Suprapubic skin (tissue), 4 donors: ENCODE measurements at regions not wholly inside any gene's neighbourhood (a gene's known extent, or its start where the extent isn't known, plus 50 kb on each side); places are given as distances from the start of the nearest gene placed in this dataset.

Experiments
- EP300 ChIP-seq: sonication (generic); formaldehyde crosslinking; IDR thresholded peaks from one replicate; pipeline ENCODE4 v1.6.1; 2017; ENCODE audit warnings: antibody characterized with exemption
- POLR2A ChIP-seq, 2 donors: fragments of 450-650 bp; IDR thresholded peaks; one replicate each; pipeline ENCODE4 v1.6.1; 2017; ENCODE audit warnings: antibody characterized with exemption in 2 of 2, mild to moderate bottlenecking in 2 of 2, moderate library complexity in 2 of 2
- POLR2AphosphoS5 ChIP-seq, 3 donors: sonication (generic); formaldehyde crosslinking; IDR thresholded peaks; one replicate each; pipeline ENCODE4 v1.6.1; 2017; ENCODE audit warnings: antibody characterized with exemption in 3 of 3
- TF ChIP-seq, protein P1 (sequence below), 2 donors: fragments of 200-600 bp in 1 of 2; fragments of 450-650 bp in 1 of 2; sonication (generic) in 1 of 2; IDR thresholded peaks; one replicate each; pipeline ENCODE4 v1.5.1; 2016 to 2019; ENCODE audit warnings: antibody characterized with exemption in 2 of 2, mild to moderate bottlenecking in 1 of 2, moderate library complexity in 1 of 2

DNA sequence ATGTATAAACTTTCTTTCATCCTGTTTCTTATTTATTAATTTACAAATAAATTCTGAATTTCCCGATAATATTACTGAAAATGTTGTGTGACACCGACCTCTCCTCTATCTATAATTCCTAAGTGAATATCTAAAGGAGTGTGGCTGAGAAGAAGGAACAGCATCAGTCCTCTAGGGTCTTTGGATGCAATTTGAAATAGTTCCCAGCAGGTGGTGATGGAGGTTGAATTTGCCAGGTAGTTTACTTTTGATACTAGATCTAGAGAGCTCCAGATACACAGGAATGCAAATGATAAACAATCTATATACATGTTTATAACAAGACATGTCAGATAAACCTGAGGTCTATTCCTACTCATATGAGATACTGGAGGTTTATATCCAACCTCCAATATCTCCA lies 305.4 kb downstream of the PCDH18 start:
- TF ChIP-seq, protein P1, sequence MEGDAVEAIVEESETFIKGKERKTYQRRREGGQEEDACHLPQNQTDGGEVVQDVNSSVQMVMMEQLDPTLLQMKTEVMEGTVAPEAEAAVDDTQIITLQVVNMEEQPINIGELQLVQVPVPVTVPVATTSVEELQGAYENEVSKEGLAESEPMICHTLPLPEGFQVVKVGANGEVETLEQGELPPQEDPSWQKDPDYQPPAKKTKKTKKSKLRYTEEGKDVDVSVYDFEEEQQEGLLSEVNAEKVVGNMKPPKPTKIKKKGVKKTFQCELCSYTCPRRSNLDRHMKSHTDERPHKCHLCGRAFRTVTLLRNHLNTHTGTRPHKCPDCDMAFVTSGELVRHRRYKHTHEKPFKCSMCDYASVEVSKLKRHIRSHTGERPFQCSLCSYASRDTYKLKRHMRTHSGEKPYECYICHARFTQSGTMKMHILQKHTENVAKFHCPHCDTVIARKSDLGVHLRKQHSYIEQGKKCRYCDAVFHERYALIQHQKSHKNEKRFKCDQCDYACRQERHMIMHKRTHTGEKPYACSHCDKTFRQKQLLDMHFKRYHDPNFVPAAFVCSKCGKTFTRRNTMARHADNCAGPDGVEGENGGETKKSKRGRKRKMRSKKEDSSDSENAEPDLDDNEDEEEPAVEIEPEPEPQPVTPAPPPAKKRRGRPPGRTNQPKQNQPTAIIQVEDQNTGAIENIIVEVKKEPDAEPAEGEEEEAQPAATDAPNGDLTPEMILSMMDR (IDR thresholded peaks at IDR 0.05): no peak
- TF ChIP-seq POLR2A (IDR thresholded peaks at IDR 0.05) (no peak), POLR2AphosphoS5 (IDR thresholded peaks at IDR 0.05) (no peak), EP300 (no peak)
